H9 (cell line): ENCODE measurements at regions not wholly inside any gene's neighbourhood (a gene's known extent, or its start where the extent isn't known, plus 50 kb on each side); places are given as distances from the start of the nearest gene placed in this dataset.

ENCODE experiments used
- DNase-seq: peaks from one replicate; pipeline ENCODE4 v3.0.0-alpha.2; 2017
- H2AFZ ChIP-seq: one replicate; pipeline ENCODE4 v1.6.1; 2013; ENCODE audit warnings: mild to moderate bottlenecking, low read length, control low read depth, moderate library complexity
- H2AK5ac ChIP-seq: 2 replicates; pipeline ENCODE4 v1.6.1; 2013; ENCODE audit warnings: low read length, control low read depth, mixed read lengths; ENCODE audit not compliant: insufficient read length
- H2BK120ac ChIP-seq: one replicate; pipeline ENCODE4 v1.6.1; 2013; ENCODE audit warnings: low read depth, mild to moderate bottlenecking, low read length, control low read depth, inconsistent platforms; ENCODE audit not compliant: poor library complexity, severe bottlenecking
- H2BK12ac ChIP-seq: 2 replicates; pipeline ENCODE4 v1.6.1; 2013; ENCODE audit warnings: low read length, control low read depth, mixed read lengths, low read depth; ENCODE audit not compliant: insufficient read length
- H2BK15ac ChIP-seq: 2 replicates; pipeline ENCODE4 v1.6.1; 2013; ENCODE audit warnings: low read depth, low read length, control low read depth
- H2BK20ac ChIP-seq: one replicate; pipeline ENCODE4 v1.6.1; 2013; ENCODE audit warnings: low read depth, mild to moderate bottlenecking, low read length, control low read depth, inconsistent platforms; ENCODE audit not compliant: poor library complexity, severe bottlenecking
- H2BK5ac ChIP-seq: 2 replicates; pipeline ENCODE4 v1.6.1; 2013; ENCODE audit warnings: low read length, control low read depth, mixed read lengths; ENCODE audit not compliant: insufficient read length
- H3K14ac ChIP-seq: 2 replicates; pipeline ENCODE4 v1.6.1; 2013; ENCODE audit warnings: low read length, control low read depth; ENCODE audit not compliant: insufficient read depth
- H3K18ac ChIP-seq: 2 replicates; pipeline ENCODE4 v1.6.1; 2013; ENCODE audit warnings: low read depth, mild to moderate bottlenecking, mixed read lengths, low read length, control low read depth; ENCODE audit not compliant: insufficient read length
- H3K23ac ChIP-seq: 2 replicates; pipeline ENCODE4 v1.6.1; 2013; ENCODE audit warnings: low read length, control low read depth, mixed read lengths, low read depth; ENCODE audit not compliant: insufficient read length
- H3K23me2 ChIP-seq: 2 replicates; pipeline ENCODE4 v1.6.1; 2013; ENCODE audit warnings: low read depth, mild to moderate bottlenecking, mixed read lengths, low read length, control low read depth; ENCODE audit not compliant: insufficient read length, poor library complexity, severe bottlenecking
- H3K27ac ChIP-seq: 2 replicates; pipeline ENCODE4 v1.5.1; 2013; ENCODE audit warnings: low read length, control low read depth, mixed read lengths, low read depth; ENCODE audit not compliant: insufficient read length
- H3K27me3 ChIP-seq: 2 replicates; pipeline ENCODE4 v1.6.1; 2013; ENCODE audit warnings: low read length, control low read depth, inconsistent platforms; ENCODE audit not compliant: insufficient read depth
- H3K4ac ChIP-seq: 2 replicates; pipeline ENCODE4 v1.6.1; 2013; ENCODE audit warnings: low read depth, mild to moderate bottlenecking, control low read depth, inconsistent platforms, low read length, moderate library complexity
- H3K4me1 ChIP-seq: 2 replicates; pipeline ENCODE4 v1.6.1; 2013; ENCODE audit warnings: low read length, control low read depth, inconsistent platforms; ENCODE audit not compliant: insufficient read depth
- H3K4me2 ChIP-seq: 2 replicates; pipeline ENCODE4 v1.6.1; 2013; ENCODE audit warnings: low read length, control low read depth, mixed read lengths; ENCODE audit not compliant: insufficient read length, insufficient read depth
- H3K56ac ChIP-seq: 2 replicates; pipeline ENCODE4 v1.6.1; 2013; ENCODE audit warnings: low read depth, mild to moderate bottlenecking, mixed read lengths, low read length, control low read depth; ENCODE audit not compliant: insufficient read length
- H3K79me1 ChIP-seq: 2 replicates; pipeline ENCODE4 v1.6.1; 2013; ENCODE audit warnings: low read depth, mild to moderate bottlenecking, moderate library complexity, low read length, control low read depth, inconsistent platforms; ENCODE audit not compliant: insufficient read depth, poor library complexity, severe bottlenecking
- H3K79me2 ChIP-seq: 2 replicates; pipeline ENCODE4 v1.6.1; 2013; ENCODE audit warnings: low read length, control low read depth, inconsistent platforms; ENCODE audit not compliant: insufficient read depth
- H3K9ac ChIP-seq: 2 replicates; pipeline ENCODE4 v1.6.1; 2013; ENCODE audit warnings: low read length, control low read depth, mixed read lengths; ENCODE audit not compliant: insufficient read length; ENCODE audit errors: extremely low read depth
- H3K9me3 ChIP-seq: one replicate; pipeline ENCODE4 v1.6.1; 2013; ENCODE audit warnings: low read depth, low read length, inconsistent platforms; ENCODE audit not compliant: control insufficient read depth
- H3T11ph ChIP-seq: one replicate; pipeline ENCODE4 v1.6.1; 2013; ENCODE audit warnings: mild to moderate bottlenecking, low read length, control low read depth, inconsistent platforms
- H4K20me1 ChIP-seq: one replicate; pipeline ENCODE4 v1.6.1; 2013; ENCODE audit not compliant: control insufficient read depth, insufficient read length, insufficient read depth
- H4K5ac ChIP-seq: 2 replicates; pipeline ENCODE4 v1.6.1; 2013; ENCODE audit warnings: low read depth, mild to moderate bottlenecking, mixed read lengths, low read length, control low read depth; ENCODE audit not compliant: insufficient read length
- H4K8ac ChIP-seq: replicated peaks from 2 replicates; pipeline ENCODE4 v1.6.1; 2013; ENCODE audit warnings: low read length, control low read depth, mixed read lengths, low read depth; ENCODE audit not compliant: insufficient read length
- H4K91ac ChIP-seq: 2 replicates; pipeline ENCODE4 v1.6.1; 2013; ENCODE audit warnings: low read depth, mild to moderate bottlenecking, moderate library complexity, mixed read lengths, low read length, control low read depth; ENCODE audit not compliant: insufficient read length
- H3K27ac Mint-ChIP-seq, 3 experiments: 2 replicates in 2 of 3; 3 replicates in 1 of 3; pipeline ENCODE4 v1.8.0; 2020 to 2021; ENCODE audit warnings: mixed read lengths in 3 of 3, mild to moderate bottlenecking in 1 of 3, moderate library complexity in 1 of 3
- H3K27me3 Mint-ChIP-seq: 2 replicates; pipeline ENCODE4 v1.8.0; 2021; ENCODE audit warnings: low read depth, mild to moderate bottlenecking, moderate library complexity, mixed read lengths
- H3K36me3 Mint-ChIP-seq, 3 experiments: 2 replicates in 2 of 3; 3 replicates in 1 of 3; pipeline ENCODE4 v1.8.0; 2020 to 2021; ENCODE audit warnings: low read depth in 3 of 3, mixed read lengths in 3 of 3; ENCODE audit not compliant: insufficient read depth in 1 of 3
- H3K4me1 Mint-ChIP-seq, 2 experiments: 2 replicates each; pipeline ENCODE4 v1.8.0; 2020; ENCODE audit warnings: mixed read lengths in 2 of 2
- H3K4me3 Mint-ChIP-seq, 2 experiments: 2 replicates in 1 of 2; 3 replicates in 1 of 2; pipeline ENCODE4 v1.8.0; 2020 to 2021; ENCODE audit warnings: mild to moderate bottlenecking in 2 of 2, mixed read lengths in 2 of 2, moderate library complexity in 1 of 2
- H3K9me3 Mint-ChIP-seq, 2 experiments: 2 replicates in 1 of 2; 3 replicates in 1 of 2; pipeline ENCODE4 v1.8.0; 2020; ENCODE audit warnings: mild to moderate bottlenecking in 2 of 2, mixed read lengths in 2 of 2, moderate library complexity in 1 of 2
- WGBS: extraction: QIAGEN DNeasy Blood & Tissue Kit; methylation state at CpG from one replicate; pipeline ENCODE4 v1.1.7; 2013; ENCODE audit warnings: missing lambda C conversion rate, low lambda C conversion rate, mixed read lengths; ENCODE audit not compliant: insufficient read length; ENCODE audit errors: extremely low coverage; 5-methylcytosine and 5-hydroxymethylcytosine counted together
- TF ChIP-seq, protein P1 (sequence below): fragments of 200-600 bp; sonication (generic); conservative IDR thresholded peaks from 3 replicates; pipeline ENCODE4 v1.8.0; 2021; ENCODE audit warnings: antibody characterized with exemption, mild to moderate bottlenecking

DNA sequence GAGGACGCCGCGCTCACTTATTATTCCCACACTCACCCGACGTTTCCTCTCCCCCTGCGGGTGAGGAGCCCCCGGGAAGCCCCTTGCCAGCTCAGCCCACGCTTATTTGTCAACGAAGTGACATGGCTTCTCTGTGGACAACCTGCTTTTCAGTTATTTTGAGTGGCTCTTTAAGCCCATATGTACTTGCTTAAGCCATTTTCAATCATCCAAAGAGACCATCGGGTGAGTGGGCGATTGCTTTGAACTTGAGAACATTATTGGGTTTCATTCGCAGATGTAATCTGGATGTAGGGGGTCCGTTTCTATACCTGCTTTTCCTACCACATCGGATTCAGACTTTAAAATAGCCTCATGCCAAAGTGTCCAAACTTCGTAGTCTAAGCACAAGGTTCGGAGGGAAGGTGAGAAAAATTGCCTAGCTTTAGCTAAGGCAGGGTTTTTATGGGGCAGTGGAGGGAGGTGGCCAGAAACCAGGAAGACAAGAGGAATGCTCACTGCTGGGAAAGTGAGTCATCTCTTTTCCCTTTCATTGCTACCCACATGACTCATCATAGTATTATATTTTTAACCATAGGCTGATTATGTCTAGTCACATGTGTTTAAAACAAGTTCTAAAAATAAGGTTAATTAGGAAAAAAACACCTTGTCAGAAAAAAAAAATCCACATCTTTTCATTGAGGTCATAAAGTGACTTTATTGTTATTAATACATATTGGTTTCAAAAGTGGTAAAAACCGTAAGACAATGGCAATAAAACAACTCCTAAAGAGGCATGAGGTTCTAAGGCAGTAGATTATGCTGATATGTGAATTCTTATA is 773.1 kb upstream of the NR2F2 start:
- Histone ChIP-seq H4K5ac (no peak overlapping the region), H4K20me1 (no peaks in the 10 kb centered on the region), H4K91ac (no peak overlapping the region), H3K23ac (no peak overlapping the region), H3K23me2 (no peaks in the 10 kb centered on the region), H3K9ac (no peak overlapping the region), H2BK12ac (no peak overlapping the region), H3K56ac (no peak overlapping the region), H3K4me1 (no peaks in the 10 kb centered on the region; the same call in 1 of the 2 replicates), H4K8ac (no peak overlapping the region), H3K27me3 (no peaks in the 10 kb centered on the region), H3K14ac (no peak overlapping the region), H3K18ac (no peak overlapping the region), H3K79me2 (no peaks in the 10 kb centered on the region), H2AFZ (no peak overlapping the region), H2BK5ac (no peak overlapping the region), H2BK120ac (no peak overlapping the region), H2BK15ac (no peak overlapping the region), H3K4ac (no peak overlapping the region), H3K4me2 (no peak overlapping the region), H2BK20ac (no peak overlapping the region), H3K27ac (no peak overlapping the region), H3T11ph (no peak overlapping the region), H3K79me1 (no peaks in the 10 kb centered on the region), H2AK5ac (no peak overlapping the region), H3K9me3 (no peaks in the 10 kb centered on the region)
- Mint-ChIP-seq H3K4me1 (peaks cover 10% of the 10 kb centered on the region in 2 experiments; a peak in 3 of 4 replicates), H3K27me3 (no peaks in the 10 kb centered on the region), H3K4me3 (no peak overlapping the region), H3K36me3 (no peaks in the 10 kb centered on the region), H3K27ac (0 out of 7 replicates have a peak overlapping the region, but pooled peaks of 1 of the 3 experiments have one; percentile 31), H3K9me3 (no peaks in the 10 kb centered on the region)
- TF ChIP-seq, protein P1, sequence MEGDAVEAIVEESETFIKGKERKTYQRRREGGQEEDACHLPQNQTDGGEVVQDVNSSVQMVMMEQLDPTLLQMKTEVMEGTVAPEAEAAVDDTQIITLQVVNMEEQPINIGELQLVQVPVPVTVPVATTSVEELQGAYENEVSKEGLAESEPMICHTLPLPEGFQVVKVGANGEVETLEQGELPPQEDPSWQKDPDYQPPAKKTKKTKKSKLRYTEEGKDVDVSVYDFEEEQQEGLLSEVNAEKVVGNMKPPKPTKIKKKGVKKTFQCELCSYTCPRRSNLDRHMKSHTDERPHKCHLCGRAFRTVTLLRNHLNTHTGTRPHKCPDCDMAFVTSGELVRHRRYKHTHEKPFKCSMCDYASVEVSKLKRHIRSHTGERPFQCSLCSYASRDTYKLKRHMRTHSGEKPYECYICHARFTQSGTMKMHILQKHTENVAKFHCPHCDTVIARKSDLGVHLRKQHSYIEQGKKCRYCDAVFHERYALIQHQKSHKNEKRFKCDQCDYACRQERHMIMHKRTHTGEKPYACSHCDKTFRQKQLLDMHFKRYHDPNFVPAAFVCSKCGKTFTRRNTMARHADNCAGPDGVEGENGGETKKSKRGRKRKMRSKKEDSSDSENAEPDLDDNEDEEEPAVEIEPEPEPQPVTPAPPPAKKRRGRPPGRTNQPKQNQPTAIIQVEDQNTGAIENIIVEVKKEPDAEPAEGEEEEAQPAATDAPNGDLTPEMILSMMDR, result no peak
- DNase-seq, result no peak
- WGBS, result no CpG with 5 or more reads among the region's 17 CpGs
